NCI-H1436 treated with DMSO at 0.1 percent for 48 hours (cell line): ENCODE measurements at regions not wholly inside any gene's neighbourhood (a gene's known extent, or its start where the extent isn't known, plus 50 kb on each side); places are given as distances from the start of the nearest gene placed in this dataset.

Experiments used
- DNase-seq: peaks from one replicate; lab custom pipeline; 2025; lab: John Stamatoyannopoulos, UW

DNA sequence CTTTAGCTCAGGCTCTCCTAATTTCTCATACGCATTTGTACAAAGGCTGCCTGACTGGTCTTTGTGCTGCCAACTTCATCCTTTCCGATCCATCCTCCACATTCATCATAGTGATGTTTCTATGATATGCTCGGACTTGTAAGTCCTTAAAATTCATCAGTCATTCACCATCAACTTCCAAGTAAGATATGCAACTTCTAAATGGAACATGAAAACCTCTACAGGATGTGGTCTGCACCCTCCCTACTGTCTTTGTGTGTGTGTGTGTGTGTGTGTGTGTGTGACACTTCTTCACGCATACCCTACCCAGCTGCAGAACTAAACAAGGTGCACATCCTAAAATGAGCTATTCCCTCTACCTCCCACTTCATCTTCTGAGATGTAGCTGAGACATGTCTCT, 397.9 kb upstream of the NR5A2 start:
- DNase-seq, result no peak

GRCh38 chr1:199639453-199639852, 388.1 kb upstream of the NR5A2 start:
- DNase-seq, result no peak

DNA sequence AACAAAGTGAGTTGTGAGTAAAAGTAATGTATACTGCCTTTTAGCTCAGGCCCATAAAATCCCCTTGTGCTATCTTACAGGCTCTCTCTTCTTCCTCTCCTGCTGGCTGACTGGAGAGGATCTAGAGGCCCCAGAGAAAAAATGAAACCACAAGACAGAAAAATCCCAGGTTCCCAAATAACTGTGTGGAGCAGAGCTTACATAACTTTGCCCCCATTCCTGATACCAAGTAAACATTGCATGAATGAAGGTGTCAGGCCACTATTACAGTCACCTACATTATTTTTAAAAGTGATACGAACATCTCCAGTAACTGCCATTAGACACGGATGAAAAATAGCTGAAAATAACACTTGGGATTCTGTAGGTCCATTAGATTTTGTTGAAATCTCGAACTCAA, 386.0 kb upstream of the NR5A2 start:
- no peak for DNase-seq

- no peak for DNase-seq
These were observed 382.6 kb upstream of the NR5A2 start for GRCh38 chr1:199644912-199645311.

- DNase-seq, result no peak
These were observed 380.7 kb upstream of the NR5A2 start for GRCh38 chr1:199646761-199647160.

DNA sequence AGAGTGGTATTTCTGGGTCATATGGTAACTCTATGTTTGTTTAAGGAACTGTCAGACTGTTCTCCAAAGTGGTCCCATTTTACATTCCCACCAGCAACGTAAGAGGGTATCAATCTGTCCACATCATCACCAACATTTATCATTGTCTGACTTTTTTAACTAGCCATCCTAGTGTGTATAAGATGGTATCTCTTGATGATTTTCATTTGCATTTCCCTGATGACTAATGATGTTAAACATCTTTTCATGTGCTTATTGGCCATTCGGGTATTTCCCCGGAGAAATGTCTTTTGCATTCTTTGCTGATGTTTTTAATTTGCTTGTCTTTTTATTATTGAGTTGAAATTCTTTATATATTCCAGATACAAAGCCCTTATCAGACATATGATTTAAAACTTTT, 370.1 kb upstream of the NR5A2 start:
- no peak for DNase-seq

DNA sequence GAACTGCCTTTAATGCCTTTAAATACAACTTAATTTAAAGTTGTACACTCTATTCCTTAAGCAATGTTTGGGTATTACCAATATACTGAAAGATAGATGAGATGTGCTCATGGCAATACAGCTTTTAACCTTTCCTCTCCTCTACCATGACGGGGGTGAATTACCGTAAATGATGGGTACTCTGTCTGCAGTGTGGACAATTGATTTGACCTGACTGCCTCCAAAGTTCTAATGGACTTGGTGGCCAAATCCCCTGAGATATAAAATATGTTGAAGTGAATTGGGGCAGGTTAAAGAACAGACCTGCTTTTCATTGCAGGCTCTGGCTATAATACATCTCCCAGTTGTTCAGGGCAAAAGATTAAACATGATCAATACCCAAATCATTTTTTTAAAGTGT, 367.4 kb upstream of the NR5A2 start:
- DNase-seq, result no peak

- no peak for DNase-seq
These were observed 362.1 kb upstream of the NR5A2 start for GRCh38 chr1:199665371-199665770.

DNA sequence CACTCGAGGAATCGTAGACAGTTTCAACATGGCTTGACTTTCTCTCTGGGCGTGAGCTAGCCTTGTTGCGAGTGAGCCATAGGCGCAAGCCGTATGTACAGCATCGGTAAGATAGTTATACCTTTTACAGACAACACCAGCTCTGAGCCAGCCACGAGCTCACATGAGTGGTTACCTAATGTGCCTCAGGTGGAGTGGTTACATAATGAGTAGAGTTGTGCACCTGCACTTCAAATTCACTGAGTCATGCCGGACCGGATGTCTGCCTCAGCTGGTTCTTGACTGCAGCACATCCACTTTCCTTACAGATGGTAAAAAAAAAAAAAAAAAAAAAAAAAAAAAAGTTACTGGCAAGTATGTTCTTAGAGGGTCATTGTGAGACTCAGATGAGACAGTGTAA, 360.4 kb upstream of the NR5A2 start:
- DNase-seq, result no peak

GRCh38 chr1:199669916-199670315, 357.6 kb upstream of the NR5A2 start:
- DNase-seq, result no peak

DNA sequence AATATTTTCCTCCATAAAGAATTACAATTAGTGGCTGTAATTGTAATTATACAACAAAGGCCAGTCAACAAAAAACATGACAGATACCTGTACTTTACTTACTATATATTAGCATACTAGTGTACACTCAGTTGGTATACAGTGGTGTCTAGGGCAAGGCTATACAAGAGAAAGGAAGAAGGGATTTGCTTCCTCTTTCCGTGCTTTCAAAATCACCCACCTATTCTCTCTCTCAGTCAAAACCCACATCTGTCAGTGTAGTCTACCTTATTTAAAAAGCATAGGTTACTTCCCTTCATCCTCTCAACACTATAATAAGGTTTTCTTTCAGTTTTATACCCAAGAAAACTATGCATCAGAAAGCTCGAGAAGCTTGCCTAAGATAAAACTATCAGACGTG, 355.8 kb upstream of the NR5A2 start:
- no peak for DNase-seq

GRCh38 chr1:199675937-199676336, 351.6 kb upstream of the NR5A2 start:
- no peak for DNase-seq

DNA sequence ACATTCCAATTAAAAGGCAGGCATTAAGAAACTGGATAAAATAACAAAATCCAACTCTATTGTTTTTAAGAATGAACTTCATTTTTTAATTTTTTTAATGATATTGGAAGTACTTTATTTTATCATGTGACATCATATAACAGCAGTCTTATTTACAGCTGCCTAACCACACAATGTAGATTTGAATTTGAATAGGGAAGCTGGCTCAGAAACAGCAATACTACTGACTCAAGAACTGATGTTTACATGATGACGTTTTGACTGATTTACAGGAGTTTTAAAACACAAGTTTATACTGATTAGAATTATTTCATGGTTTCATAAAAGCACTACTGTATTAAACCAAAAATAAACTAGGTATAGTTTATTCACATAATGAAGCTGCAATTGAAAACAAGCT, 348.7 kb upstream of the NR5A2 start:
- DNase-seq, result no peak

- no peak for DNase-seq
These were observed 345.4 kb upstream of the NR5A2 start for GRCh38 chr1:199682081-199682480.

- DNase-seq, result peak; percentile 20
These were observed 342.7 kb upstream of the NR5A2 start for GRCh38 chr1:199684686-199685273.

DNA sequence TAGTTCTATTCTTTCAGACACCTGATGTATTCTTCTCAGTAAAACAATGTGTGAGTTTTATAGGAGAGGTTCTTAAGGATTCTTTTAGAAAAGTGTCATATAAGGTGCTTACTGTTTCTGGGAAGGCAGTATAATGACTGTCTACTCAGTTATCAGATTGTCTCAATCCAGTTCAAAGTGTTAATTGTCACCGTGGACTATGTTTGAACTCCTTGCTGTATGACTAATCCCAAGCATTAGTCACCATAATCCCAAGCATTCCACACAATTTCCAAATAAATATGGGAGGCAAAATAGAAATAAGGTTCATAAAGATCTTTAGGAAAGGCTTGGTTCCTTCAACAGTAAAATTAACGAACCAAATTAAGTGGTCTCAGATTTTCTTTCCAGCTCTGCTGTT, 342.1 kb upstream of the NR5A2 start:
- no peak for DNase-seq

DNA sequence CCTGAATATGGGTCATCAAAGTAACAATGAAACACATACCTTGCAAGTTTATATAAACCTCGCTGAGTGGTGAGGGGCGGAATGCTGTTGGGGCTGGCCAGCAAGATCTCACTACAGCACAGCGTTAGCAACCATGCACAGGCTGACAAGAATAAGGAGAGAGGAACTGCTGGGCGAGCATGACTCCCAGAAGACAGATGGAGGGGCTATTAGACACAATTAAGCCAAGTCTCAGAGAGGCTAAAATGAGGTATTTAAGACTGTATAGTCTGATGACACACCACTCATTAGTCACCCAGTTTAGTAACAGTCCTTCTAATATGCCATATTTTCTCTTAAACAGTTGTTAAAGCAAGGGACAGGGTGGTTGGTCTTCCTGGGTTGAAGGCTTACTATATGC, 340.2 kb upstream of the NR5A2 start:
- no peak for DNase-seq

DNA sequence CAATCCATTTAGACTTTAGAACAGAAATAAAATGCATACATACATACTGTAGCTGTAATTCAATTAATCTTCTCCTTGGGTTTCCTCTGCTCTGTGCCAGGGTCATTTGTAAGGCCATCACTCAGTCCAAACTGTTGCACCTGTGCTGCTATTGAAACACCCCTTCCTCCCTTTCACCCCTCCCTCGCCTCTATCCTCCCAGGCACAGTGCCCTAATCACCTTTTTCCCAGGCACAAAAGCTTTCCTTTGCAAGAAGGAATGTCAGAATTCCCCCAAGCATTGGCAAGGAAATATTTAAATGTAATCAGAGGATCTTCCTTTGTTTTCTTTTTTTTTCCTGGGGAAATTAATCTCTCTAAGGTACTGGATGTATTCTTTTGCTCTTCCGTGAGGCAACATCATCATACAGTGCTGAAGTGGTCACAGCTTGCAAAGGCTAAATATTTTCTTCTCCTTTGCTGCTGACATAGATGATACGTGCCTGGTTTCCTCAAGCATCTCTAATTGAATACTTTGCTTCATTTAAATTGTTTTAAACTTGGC, 339.3 kb upstream of the NR5A2 start:
- no peak for DNase-seq

- no peak for DNase-seq
These were observed 338.7 kb upstream of the NR5A2 start for GRCh38 chr1:199688774-199689173.

GRCh38 chr1:199690496-199690895, 337.0 kb upstream of the NR5A2 start:
- DNase-seq, result no peak

GRCh38 chr1:199691540-199691939, 336.0 kb upstream of the NR5A2 start:
- no peak for DNase-seq

- DNase-seq, result no peak
These were observed 333.8 kb upstream of the NR5A2 start for GRCh38 chr1:199693724-199694123.

GRCh38 chr1:199696225-199696624, 331.3 kb upstream of the NR5A2 start:
- DNase-seq, result no peak

GRCh38 chr1:199698222-199698621, 329.3 kb upstream of the NR5A2 start:
- DNase-seq, result no peak

GRCh38 chr1:199700551-199700950, 327.0 kb upstream of the NR5A2 start:
- no peak for DNase-seq
